ENCODE measurements at regions not wholly inside any gene's neighbourhood (a gene's known extent, or its start where the extent isn't known, plus 50 kb on each side); places are given as distances from the start of the nearest gene placed in this dataset.

DNA sequence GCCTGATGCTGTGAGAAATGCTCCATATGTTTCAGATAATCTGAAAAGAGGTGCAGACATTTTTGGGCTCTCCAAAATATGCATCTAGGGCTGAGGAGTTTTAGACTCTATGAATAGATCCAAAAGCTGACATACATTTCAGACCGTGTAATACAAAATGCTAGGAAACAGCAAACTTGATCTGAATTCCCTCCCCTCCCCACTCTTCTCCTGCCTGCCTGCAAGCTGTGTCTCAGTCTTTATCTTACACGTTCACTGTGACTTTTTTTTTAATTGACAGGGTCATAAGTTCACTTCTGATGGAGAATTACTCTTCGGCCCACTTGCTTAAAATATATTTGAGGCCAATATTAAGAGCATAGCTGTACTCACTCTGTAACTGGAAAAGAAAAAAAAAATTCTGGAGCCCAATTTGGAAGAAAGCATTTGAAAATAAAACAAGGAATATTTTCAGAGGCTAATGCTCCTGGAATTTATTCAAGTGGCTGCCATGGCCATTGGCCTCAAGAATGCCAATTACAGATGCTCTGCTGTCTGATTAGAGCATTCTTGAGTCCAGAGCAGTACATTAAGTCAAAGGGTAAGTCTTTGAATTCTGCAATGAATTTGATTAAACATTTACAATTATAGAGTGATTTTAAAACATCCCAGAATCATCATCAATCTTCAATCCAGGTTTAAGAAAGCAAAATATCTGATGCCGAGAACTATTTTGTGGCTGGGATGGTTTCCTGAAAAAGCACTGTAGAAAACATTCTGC lies 146.2 kb upstream of the SEMA6D start:
- no peaks in the 10 kb centered on the region for H3K27me3 ChIP-seq
- no peak overlapping the region for H3K4me3 ChIP-seq
- H3K9ac ChIP-seq (ENCODE audit: low read depth in 2 of 2, low read length in 2 of 2), result no peak overlapping the region
- no peaks in the 10 kb centered on the region for H3K4me1 ChIP-seq
- no peak for DNase-seq
- H3K36me3 ChIP-seq, result no peaks in the 10 kb centered on the region
- H3K27ac ChIP-seq, result no peak overlapping the region
- TF ChIP-seq, protein P1, sequence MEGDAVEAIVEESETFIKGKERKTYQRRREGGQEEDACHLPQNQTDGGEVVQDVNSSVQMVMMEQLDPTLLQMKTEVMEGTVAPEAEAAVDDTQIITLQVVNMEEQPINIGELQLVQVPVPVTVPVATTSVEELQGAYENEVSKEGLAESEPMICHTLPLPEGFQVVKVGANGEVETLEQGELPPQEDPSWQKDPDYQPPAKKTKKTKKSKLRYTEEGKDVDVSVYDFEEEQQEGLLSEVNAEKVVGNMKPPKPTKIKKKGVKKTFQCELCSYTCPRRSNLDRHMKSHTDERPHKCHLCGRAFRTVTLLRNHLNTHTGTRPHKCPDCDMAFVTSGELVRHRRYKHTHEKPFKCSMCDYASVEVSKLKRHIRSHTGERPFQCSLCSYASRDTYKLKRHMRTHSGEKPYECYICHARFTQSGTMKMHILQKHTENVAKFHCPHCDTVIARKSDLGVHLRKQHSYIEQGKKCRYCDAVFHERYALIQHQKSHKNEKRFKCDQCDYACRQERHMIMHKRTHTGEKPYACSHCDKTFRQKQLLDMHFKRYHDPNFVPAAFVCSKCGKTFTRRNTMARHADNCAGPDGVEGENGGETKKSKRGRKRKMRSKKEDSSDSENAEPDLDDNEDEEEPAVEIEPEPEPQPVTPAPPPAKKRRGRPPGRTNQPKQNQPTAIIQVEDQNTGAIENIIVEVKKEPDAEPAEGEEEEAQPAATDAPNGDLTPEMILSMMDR (IDR thresholded peaks at IDR 0.05), result no peak
- intact Hi-C loops (cut with DNase I), result loop anchor here (10.0 kb wide), 1 partner anchor 56 kb away; no protein-coding TSS in a partner anchor
- no peaks in the 10 kb centered on the region for H3K9me3 ChIP-seq

DNA sequence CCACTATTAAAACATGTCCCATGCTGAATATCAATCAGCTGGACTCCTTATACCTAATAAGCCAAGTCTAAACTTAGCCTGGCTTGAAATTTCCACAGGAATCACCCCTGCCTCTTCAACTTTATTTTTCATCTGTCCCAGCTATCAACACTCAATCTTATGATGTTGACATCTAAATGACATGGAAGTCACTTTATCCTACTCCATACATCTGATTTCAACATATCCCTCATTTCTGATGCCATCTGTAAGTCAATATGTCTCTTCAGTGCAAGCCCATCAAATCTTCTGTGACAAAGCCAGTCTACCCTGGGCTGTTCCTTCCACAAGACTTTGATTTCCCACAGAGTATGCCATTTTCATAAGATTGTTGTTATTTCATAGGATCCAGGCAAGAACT lies 143.6 kb upstream of the SEMA6D start:
- Histone ChIP-seq H3K4me1 (no peaks in the 10 kb centered on the region), H3K9ac (ENCODE audit: low read depth in 2 of 2, low read length in 2 of 2) (no peak overlapping the region), H3K36me3 (no peaks in the 10 kb centered on the region), H3K27me3 (no peaks in the 10 kb centered on the region), H3K4me3 (no peak overlapping the region), H3K9me3 (no peaks in the 10 kb centered on the region), H3K27ac (no peak overlapping the region)
- no peak for DNase-seq
- TF ChIP-seq, protein P1 (IDR thresholded peaks at IDR 0.05), result no peak
- intact Hi-C loops (cut with DNase I), result loop anchor here (10.0 kb wide), 1 partner anchor 59 kb away; no protein-coding TSS in a partner anchor

DNA sequence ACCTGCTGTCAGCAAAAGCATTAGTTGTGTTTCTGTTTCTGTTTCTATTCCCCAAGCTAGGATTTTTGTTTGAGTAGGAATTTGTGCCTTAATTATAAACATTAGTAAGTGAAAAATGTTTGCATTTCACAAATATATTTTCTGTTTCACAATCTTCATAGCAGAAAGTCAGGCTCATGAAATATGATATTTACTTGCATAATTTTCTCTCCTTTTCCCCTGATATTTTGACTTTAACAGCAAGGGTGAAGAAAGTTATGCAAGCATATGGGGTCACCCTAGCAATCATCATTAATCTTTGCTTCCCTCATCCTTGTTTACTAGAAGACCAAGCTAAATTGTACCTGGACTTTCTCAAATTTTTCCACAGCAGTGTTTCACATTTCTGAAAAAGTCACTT lies 140.3 kb upstream of the SEMA6D start:
- H3K27ac ChIP-seq, result no peak overlapping the region
- DNase-seq, result no peak

DNA sequence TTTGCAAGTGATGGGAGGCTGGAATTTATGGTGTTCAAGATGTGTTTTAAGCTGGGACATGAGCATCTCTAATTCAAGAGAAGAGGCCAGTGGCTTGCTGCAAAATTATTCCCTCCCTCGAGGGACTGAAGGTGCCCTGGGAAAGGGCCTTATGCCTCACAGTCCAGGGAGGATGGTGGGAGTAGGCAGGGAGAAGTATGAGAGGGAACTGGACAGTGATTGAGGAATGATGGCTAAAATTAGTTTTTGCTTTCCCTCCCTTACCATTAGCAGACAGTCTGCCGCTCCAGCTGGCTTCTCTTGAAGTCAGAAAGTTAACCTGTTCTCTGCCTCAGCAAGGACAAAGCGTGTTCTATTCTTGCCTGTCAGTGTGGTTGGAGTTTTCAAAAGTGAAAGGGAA lies 139.8 kb upstream of the SEMA6D start:
- H3K27ac ChIP-seq, result no peak overlapping the region
- no peaks in the 10 kb centered on the region for H3K27me3 ChIP-seq
- no peak overlapping the region for H3K4me3 ChIP-seq
- TF ChIP-seq, protein P1 (IDR thresholded peaks at IDR 0.05), result no peak
- intact Hi-C loops (cut with DNase I), result loop anchor here (10.0 kb wide), 1 partner anchor 63 kb away; no protein-coding TSS in a partner anchor
- H3K36me3 ChIP-seq, result no peaks in the 10 kb centered on the region
- DNase-seq, result no peak
- H3K9me3 ChIP-seq, result no peaks in the 10 kb centered on the region
- no peak overlapping the region for H3K9ac ChIP-seq (ENCODE audit: low read depth in 2 of 2, low read length in 2 of 2)
- no peaks in the 10 kb centered on the region for H3K4me1 ChIP-seq

More for the DNA sequence above, 140.3 kb upstream of the SEMA6D start:
- TF ChIP-seq, protein P1 (IDR thresholded peaks at IDR 0.05), result no peak
- Histone ChIP-seq H3K4me1 (no peaks in the 10 kb centered on the region), H3K9ac (ENCODE audit: low read depth in 2 of 2, low read length in 2 of 2) (no peak overlapping the region), H3K27me3 (no peaks in the 10 kb centered on the region), H3K9me3 (no peaks in the 10 kb centered on the region), H3K36me3 (no peaks in the 10 kb centered on the region), H3K4me3 (no peak overlapping the region)
- intact Hi-C loops (cut with DNase I), result loop anchor here (10.0 kb wide), 1 partner anchor 62 kb away; no protein-coding TSS in a partner anchor

DNA sequence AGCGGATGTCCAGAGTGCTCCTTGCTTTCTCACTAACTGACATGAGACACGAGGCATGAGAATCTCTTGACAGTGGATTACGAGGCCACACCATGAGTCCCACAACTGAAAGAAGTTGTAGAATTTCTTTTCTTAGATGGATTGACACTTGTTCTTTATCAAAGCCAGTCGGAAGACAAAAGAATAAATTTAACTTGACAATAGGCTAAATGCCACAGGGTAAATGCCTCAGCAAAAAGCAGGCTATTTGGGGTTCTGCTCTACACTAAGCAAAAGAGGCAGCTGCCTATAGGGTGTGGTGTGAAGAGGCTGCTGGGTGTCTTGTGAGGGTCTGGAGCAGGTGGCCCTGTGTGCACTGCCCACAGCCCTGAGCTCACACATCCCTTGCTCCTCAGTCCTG lies 135.1 kb upstream of the SEMA6D start:
- H3K27me3 ChIP-seq, result no peaks in the 10 kb centered on the region

More for the DNA sequence above, 135.1 kb upstream of the SEMA6D start:
- intact Hi-C loops (cut with DNase I), result no loop called here
- DNase-seq, result no peak
- TF ChIP-seq, protein P1 (IDR thresholded peaks at IDR 0.05), result no peak
- H3K9ac ChIP-seq (ENCODE audit: low read depth in 2 of 2, low read length in 2 of 2), result no peak overlapping the region
- H3K27ac ChIP-seq, result no peak overlapping the region
- no peaks in the 10 kb centered on the region for H3K9me3 ChIP-seq
- H3K4me3 ChIP-seq, result no peak overlapping the region
- H3K4me1 ChIP-seq, result no peaks in the 10 kb centered on the region
- no peaks in the 10 kb centered on the region for H3K36me3 ChIP-seq

All from colonic mucosa (tissue), 4 donors.